H1 (cell line): ENCODE measurements at regions not wholly inside any gene's neighbourhood (a gene's known extent, or its start where the extent isn't known, plus 50 kb on each side); places are given as distances from the start of the nearest gene placed in this dataset.

ENCODE experiments used
- CTCF ChIA-PET: fragments of 300-600 bp; sonication (Branson Sonifier 250); formaldehyde crosslinking; loops from one replicate; lab custom pipeline; 2021; ENCODE audit not compliant: partially characterized antibody; lab: Charles Lee
- POLR2A ChIA-PET: fragments of 300-600 bp; sonication (Branson Sonifier 250); formaldehyde crosslinking; loops from one replicate; lab custom pipeline; 2021; ENCODE audit warnings: inconsistent platforms; ENCODE audit not compliant: partially characterized antibody; lab: Charles Lee
- DNase-seq, 2 experiments: peaks; one replicate each; pipeline versions ENCODE4 v3.0.0 to v3.0.0-alpha.2; 2010 to 2022; ENCODE audit warnings: low spot score in 2 of 2, low read depth in 1 of 2, mixed read lengths in 1 of 2
- FAIRE-seq: peaks from 2 replicates; lab custom pipeline; 2011; peaks lifted over from hg19 to GRCh38; lab: Jason Lieb, UNC
- H2AFZ ChIP-seq: 2 replicates; pipeline ENCODE4 v1.8.1; 2012; ENCODE audit warnings: low read length, inconsistent platforms
- H2AK5ac ChIP-seq: 2 replicates; pipeline ENCODE4 v1.6.1; 2013; ENCODE audit warnings: low read depth, low read length
- H2BK120ac ChIP-seq: replicated peaks from 2 replicates; pipeline ENCODE3; 2013; ENCODE audit warnings: low read depth, low read length, inconsistent platforms
- H2BK12ac ChIP-seq: 2 replicates; pipeline ENCODE4 v1.6.1; 2013; ENCODE audit warnings: low read depth, low read length
- H2BK15ac ChIP-seq: 2 replicates; pipeline ENCODE4 v1.6.1; 2013; ENCODE audit warnings: low read length
- H2BK20ac ChIP-seq: 2 replicates; pipeline ENCODE4 v1.6.1; 2013; ENCODE audit warnings: low read length
- H2BK5ac ChIP-seq: 2 replicates; pipeline ENCODE4 v1.6.1; 2013; ENCODE audit warnings: low read depth, low read length
- H3K14ac ChIP-seq: 2 replicates; pipeline ENCODE4 v1.6.1; 2013; ENCODE audit warnings: inconsistent platforms; ENCODE audit not compliant: insufficient read length
- H3K18ac ChIP-seq: 2 replicates; pipeline ENCODE4 v1.6.1; 2013; ENCODE audit warnings: low read length; ENCODE audit errors: extremely low read depth
- H3K23ac ChIP-seq: 2 replicates; pipeline ENCODE4 v1.6.1; 2013; ENCODE audit warnings: inconsistent platforms; ENCODE audit not compliant: insufficient read length
- H3K23me2 ChIP-seq: 2 replicates; pipeline ENCODE4 v1.6.1; 2013; ENCODE audit warnings: low read depth, low read length
- H3K27ac ChIP-seq: 2 replicates; pipeline ENCODE4 v1.6.1; 2011; ENCODE audit warnings: low read depth, low read length, inconsistent platforms
- H3K27me3 ChIP-seq, 4 experiments: replicated peaks in 1 of 4; 1 replicate in 1 of 4; 2 replicates in 3 of 4; pipeline versions ENCODE4 v1.6.1 to v1.8.1; 2011 to 2013; ENCODE audit warnings: low read length in 3 of 4, mild to moderate bottlenecking in 3 of 4, inconsistent platforms in 2 of 4, mixed read lengths in 2 of 4, moderate library complexity in 1 of 4; ENCODE audit not compliant: control insufficient read depth in 3 of 4, insufficient read depth in 3 of 4; ENCODE audit errors: extremely low read depth in 1 of 4
- H3K36me3 ChIP-seq, 4 experiments: 2 replicates each; pipeline versions ENCODE4 v1.6.1 to v1.8.1; 2011 to 2013; ENCODE audit warnings: mild to moderate bottlenecking in 4 of 4, low read length in 3 of 4, moderate library complexity in 2 of 4, control low read depth in 1 of 4, inconsistent platforms in 1 of 4; ENCODE audit not compliant: insufficient read depth in 4 of 4, control insufficient read depth in 2 of 4
- H3K4ac ChIP-seq: replicated peaks from 2 replicates; pipeline ENCODE3; 2013; ENCODE audit warnings: low read length, low read depth, mixed read lengths, inconsistent platforms; ENCODE audit not compliant: insufficient read length
- H3K4me1 ChIP-seq, 4 experiments: replicated peaks in 1 of 4; 1 replicate in 1 of 4; 2 replicates in 3 of 4; pipeline versions ENCODE4 v1.6.1 to v1.8.1; 2011 to 2013; ENCODE audit warnings: low read length in 3 of 4, inconsistent platforms in 2 of 4, mixed read lengths in 1 of 4; ENCODE audit not compliant: insufficient read depth in 4 of 4, control insufficient read depth in 3 of 4
- H3K4me2 ChIP-seq, 2 experiments: 2 replicates each; pipeline versions ENCODE4 v1.6.1 to v1.8.1; 2011 to 2013; ENCODE audit warnings: low read depth in 2 of 2, low read length in 2 of 2, control low read depth in 1 of 2, inconsistent platforms in 1 of 2, mild to moderate bottlenecking in 1 of 2; ENCODE audit not compliant: insufficient read depth in 1 of 2
- H3K4me3 ChIP-seq, 4 experiments: fragments of 200-600, 300-600 bp in 1 of 4; sonication (generic), shearing (Covaris generic), sonication (Bioruptor Twin) in 1 of 4; 2 replicates each; pipeline versions ENCODE4 v1.5.1 to v1.8.1; 2011 to 2016; ENCODE audit warnings: low read length in 4 of 4, low read depth in 3 of 4, control low read depth in 2 of 4, inconsistent platforms in 2 of 4, mild to moderate bottlenecking in 2 of 4, mixed read lengths in 1 of 4, moderate library complexity in 1 of 4; ENCODE audit not compliant: insufficient read depth in 2 of 4; ENCODE audit errors: extremely low read depth in 1 of 4
- H3K56ac ChIP-seq: replicated peaks from 2 replicates; pipeline ENCODE3; 2013; ENCODE audit warnings: low read depth, mild to moderate bottlenecking, mixed read lengths, low read length, inconsistent platforms; ENCODE audit not compliant: insufficient read length
- H3K79me1 ChIP-seq: 2 replicates; pipeline ENCODE4 v1.6.1; 2013; ENCODE audit warnings: low read depth, low read length, control low read depth
- H3K79me2 ChIP-seq, 2 experiments: 2 replicates each; pipeline versions ENCODE4 v1.6.1 to v1.8.1; 2012 to 2013; ENCODE audit warnings: low read length in 2 of 2, mild to moderate bottlenecking in 2 of 2, inconsistent platforms in 1 of 2; ENCODE audit not compliant: insufficient read depth in 2 of 2, control insufficient read depth in 1 of 2
- H3K9ac ChIP-seq, 4 experiments: replicated peaks in 1 of 4; 1 replicate in 1 of 4; 2 replicates in 3 of 4; pipeline versions ENCODE4 v1.6.1 to v1.8.1; 2011 to 2013; ENCODE audit warnings: low read depth in 3 of 4, low read length in 3 of 4, control low read depth in 2 of 4, mild to moderate bottlenecking in 2 of 4, moderate library complexity in 2 of 4, inconsistent platforms in 1 of 4; ENCODE audit errors: extremely low read depth in 1 of 4
- H3K9me3 ChIP-seq, 2 experiments: 2 replicates each; pipeline versions ENCODE4 v1.6.1 to v1.8.1; 2012 to 2013; ENCODE audit warnings: mild to moderate bottlenecking in 2 of 2, moderate library complexity in 2 of 2, control low read depth in 1 of 2, inconsistent platforms in 1 of 2, low read depth in 1 of 2, low read length in 1 of 2, mixed read lengths in 1 of 2; ENCODE audit not compliant: insufficient read depth in 2 of 2
- H4K20me1 ChIP-seq, 2 experiments: replicated peaks in 1 of 2; 2 replicates each; pipeline versions ENCODE3 to v1.8.1; 2011 to 2013; ENCODE audit warnings: inconsistent platforms in 2 of 2, low read length in 2 of 2, mild to moderate bottlenecking in 1 of 2; ENCODE audit not compliant: insufficient read depth in 2 of 2, control insufficient read depth in 1 of 2
- H4K5ac ChIP-seq: 2 replicates; pipeline ENCODE4 v1.6.1; 2013; ENCODE audit warnings: low read length, low read depth, mixed read lengths, inconsistent platforms; ENCODE audit not compliant: insufficient read length
- H4K8ac ChIP-seq: 2 replicates; pipeline ENCODE4 v1.8.0; 2013; ENCODE audit warnings: mild to moderate bottlenecking, moderate library complexity, low read length, inconsistent platforms; ENCODE audit not compliant: insufficient read depth; ENCODE audit errors: extremely low read depth
- H4K91ac ChIP-seq: replicated peaks from 2 replicates; pipeline ENCODE3; 2013; ENCODE audit warnings: low read length, mixed read lengths, inconsistent platforms; ENCODE audit not compliant: insufficient read length
- CBX5 ChIP-seq: fragments of 300-800, 300-1000 bp; sonication (generic); IDR thresholded peaks from 2 replicates; pipeline ENCODE4 v1.7.1; 2016; ENCODE audit warnings: antibody characterized with exemption, low read length, low read depth
- CREB1 ChIP-seq: IDR thresholded peaks from 2 replicates; pipeline ENCODE4 v1.6.1; 2012; ENCODE audit warnings: inconsistent platforms
- HDAC2 ChIP-seq, 2 experiments: fragments of 300-600 bp in 1 of 2; sonication (generic) in 1 of 2; IDR thresholded peaks; 2 replicates each; pipeline ENCODE4 v1.6.1; 2011 to 2012; ENCODE audit warnings: low read depth in 2 of 2, low read length in 2 of 2, mild to moderate bottlenecking in 2 of 2, moderate library complexity in 2 of 2, borderline replicate concordance in 1 of 2, inconsistent platforms in 1 of 2
- POLR2A ChIP-seq, 2 experiments: IDR thresholded peaks; 1 replicate in 1 of 2; 2 replicates in 1 of 2; pipeline ENCODE4 v1.6.1; 2011; ENCODE audit warnings: low read depth in 2 of 2, low read length in 2 of 2, mild to moderate bottlenecking in 2 of 2; ENCODE audit errors: control extremely low read depth in 1 of 2
- RAD21 ChIP-seq, 2 experiments: IDR thresholded peaks in 1 of 2; conservative IDR thresholded peaks in 1 of 2; 2 replicates each; pipeline ENCODE4 v1.6.1; 2011; ENCODE audit warnings: low read depth in 2 of 2, low read length in 2 of 2, improper control_type of control experiment in 1 of 2, inconsistent platforms in 1 of 2, mild to moderate bottlenecking in 1 of 2, moderate library complexity in 1 of 2
- TCF12 ChIP-seq: IDR thresholded peaks from 2 replicates; pipeline ENCODE4 v1.6.1; 2011; ENCODE audit warnings: low read depth, mild to moderate bottlenecking, low read length
- TEAD4 ChIP-seq: IDR thresholded peaks from 2 replicates; pipeline ENCODE4 v1.6.1; 2012; ENCODE audit warnings: low read depth, low read length, inconsistent platforms, mixed read lengths
- ZNF274 ChIP-seq: IDR thresholded peaks from 2 replicates; pipeline ENCODE4 v1.7.0; 2012; ENCODE audit warnings: low read length, borderline replicate concordance; ENCODE audit errors: extremely low read depth
- WGBS, 2 experiments: shearing (Covaris generic) in 1 of 2; methylation state at CpG; one replicate each; pipeline versions ENCODE4 v1.1.6 to v1.1.7; 2013 to 2015; ENCODE audit warnings: low lambda C conversion rate in 2 of 2, mixed read lengths in 2 of 2, inconsistent platforms in 1 of 2, low coverage in 1 of 2, missing lambda C conversion rate in 1 of 2; ENCODE audit not compliant: insufficient replicate concordance in 2 of 2, insufficient coverage in 1 of 2, insufficient read length in 1 of 2; ENCODE audit errors: extremely low coverage in 1 of 2, missing lambda C conversion rate in 1 of 2; 5-methylcytosine and 5-hydroxymethylcytosine counted together

- Histone ChIP-seq H2BK20ac (no peak overlapping the region), H3K4ac (no peak overlapping the region), H2BK12ac (no peak overlapping the region), H4K91ac (no peak overlapping the region), H3K9me3 (peaks cover 0 to 9% of the 10 kb centered on the region in 2 experiments; a peak in 2 of 4 replicates), H3K27ac (no peak overlapping the region), H3K14ac (no peak overlapping the region), H3K79me2 (no peaks in the 10 kb centered on the region), H2AK5ac (no peak overlapping the region), H3K56ac (no peak overlapping the region), H3K36me3 (no peaks in the 10 kb centered on the region), H2BK5ac (no peak overlapping the region), H2AFZ (no peak overlapping the region), H4K8ac (no peak overlapping the region), H4K5ac (no peak overlapping the region), H3K23me2 (no peaks in the 10 kb centered on the region), H3K23ac (no peak overlapping the region), H3K4me3 (no peak overlapping the region), H3K18ac (no peak overlapping the region), H2BK15ac (no peak overlapping the region), H3K27me3 (no peaks in the 10 kb centered on the region), H4K20me1 (no peaks in the 10 kb centered on the region), H3K9ac (no peak overlapping the region), H3K4me2 (no peak overlapping the region), H3K79me1 (no peaks in the 10 kb centered on the region), H3K4me1 (no peaks in the 10 kb centered on the region), H2BK120ac (no peak overlapping the region)
- FAIRE-seq (no peak), DNase-seq (no peak)
- CTCF ChIA-PET = no interaction called here
- POLR2A ChIA-PET = no interaction called here
- 86% methylated on average over 1 of the region's 1 CpG; no CpG with 5 or more reads in 1 of the 2 experiments for WGBS, 2 experiments
- TF ChIP-seq ZNF274 = no peak
- no peak for TF ChIP-seq TEAD4
- TF ChIP-seq TCF12 = no peak
- TF ChIP-seq RAD21 (IDR thresholded peaks at IDR 0.05 in 1 of 2, conservative IDR thresholded peaks at IDR 0.05 in 1 of 2; ENCODE audit: low read depth in 2 of 2, low read length in 2 of 2) = no peak
- TF ChIP-seq POLR2A (IDR thresholded peaks at IDR 0.05; ENCODE audit: control extremely low read depth in 1 of 2, low read depth in 2 of 2, low read length in 2 of 2) = no peak
- TF ChIP-seq HDAC2 (IDR thresholded peaks at IDR 0.05; ENCODE audit: borderline replicate concordance in 1 of 2, low read depth in 2 of 2, low read length in 2 of 2) = no peak
- no peak for TF ChIP-seq CREB1
- TF ChIP-seq CBX5 = no peak
Observed at GRCh38 chr6:82461536-82461935, 97.9 kb downstream of the TPBG start.
